Non-pigmented ciliary epithelial cell (primary cell): ENCODE measurements at regions not wholly inside any gene's neighbourhood (a gene's known extent, or its start where the extent isn't known, plus 50 kb on each side); places are given as distances from the start of the nearest gene placed in this dataset.

Experiments
- DNase-seq: peaks from one replicate; pipeline ENCODE4 v3.0.0-alpha.2; 2010; ENCODE audit warnings: low read depth

- DNase-seq: no peak
Measured at GRCh38 chr2:72004201-72004915, 143.3 kb downstream of the CYP26B1 start.

- DNase-seq: no peak
Measured at GRCh38 chr2:72003796-72004195, 143.9 kb downstream of the CYP26B1 start.

GRCh38 chr2:72003124-72003523, 144.5 kb downstream of the CYP26B1 start:
- DNase-seq: no peak

- DNase-seq: no peak
Measured at GRCh38 chr2:72001937-72002690, 145.5 kb downstream of the CYP26B1 start.

- no peak for DNase-seq
Measured at GRCh38 chr2:72000110-72000509, 147.6 kb downstream of the CYP26B1 start.

- DNase-seq: no peak
Measured at GRCh38 chr2:71999580-71999979, 148.1 kb downstream of the CYP26B1 start.

- DNase-seq: no peak
Measured at GRCh38 chr2:71997843-71998242, 149.8 kb downstream of the CYP26B1 start.

- no peak for DNase-seq
Measured at GRCh38 chr2:71995067-71995665, 152.5 kb downstream of the CYP26B1 start.

- no peak for DNase-seq
Measured at GRCh38 chr2:71992036-71992435, 155.6 kb downstream of the CYP26B1 start.

GRCh38 chr2:71991397-71991796, 156.3 kb downstream of the CYP26B1 start:
- no peak for DNase-seq

- no peak for DNase-seq
Measured at GRCh38 chr2:71990826-71991225, 156.8 kb downstream of the CYP26B1 start.

- no peak for DNase-seq
Measured at GRCh38 chr2:71990122-71990521, 157.5 kb downstream of the CYP26B1 start.

GRCh38 chr2:71989671-71990070, 158.0 kb downstream of the CYP26B1 start:
- no peak for DNase-seq

GRCh38 chr2:71988170-71988569, 159.5 kb downstream of the CYP26B1 start:
- DNase-seq: no peak

- no peak for DNase-seq
Measured at GRCh38 chr2:71976685-71977084, 171.0 kb downstream of the CYP26B1 start.

- no peak for DNase-seq
Measured at GRCh38 chr2:71974846-71975245, 172.8 kb downstream of the CYP26B1 start.

GRCh38 chr2:71971493-71971892, 176.2 kb downstream of the CYP26B1 start:
- no peak for DNase-seq

GRCh38 chr2:71965530-71965929, 182.1 kb downstream of the CYP26B1 start:
- no peak for DNase-seq

- DNase-seq: no peak
Measured at GRCh38 chr2:71962911-71963694, 184.6 kb downstream of the CYP26B1 start.

GRCh38 chr2:71962350-71962749, 185.3 kb downstream of the CYP26B1 start:
- DNase-seq: no peak

- DNase-seq: no peak
Measured at GRCh38 chr2:71961289-71962027, 186.2 kb downstream of the CYP26B1 start.

GRCh38 chr2:71959494-71959893, 188.2 kb downstream of the CYP26B1 start:
- DNase-seq: no peak
